ENCODE measurements at regions not wholly inside any gene's neighbourhood (a gene's known extent, or its start where the extent isn't known, plus 50 kb on each side); places are given as distances from the start of the nearest gene placed in this dataset.

- Histone ChIP-seq H4K20me1 (ENCODE audit: insufficient read depth, low read length) (no peaks in the 10 kb centered on the region), H3K36me3 (ENCODE audit: control insufficient read depth, insufficient read depth, low read length) (no peaks in the 10 kb centered on the region), H3K27ac (ENCODE audit: insufficient read depth, low read length) (no peak overlapping the region), H3K9ac (ENCODE audit: low read depth, low read length) (no peak overlapping the region), H3K23ac (ENCODE audit: low read depth, low read length) (no peak overlapping the region), H3K4ac (ENCODE audit: low read depth, low read length) (no peak overlapping the region), H3K27me3 (ENCODE audit: control insufficient read depth, insufficient read depth, low read length) (no peaks in the 10 kb centered on the region), H4K91ac (ENCODE audit: insufficient read depth, low read depth, low read length) (no peak overlapping the region), H2BK5ac (ENCODE audit: low read depth, low read length, poor library complexity, severe bottlenecking) (no peak overlapping the region), H4K5ac (ENCODE audit: low read depth, low read length) (no peak overlapping the region), H2BK20ac (ENCODE audit: low read depth, low read length) (no peak overlapping the region), H2AFZ (replicated peaks; ENCODE audit: low read length, poor library complexity) (no peak overlapping the region), H2BK120ac (ENCODE audit: low read depth, low read length) (no peak overlapping the region), H3K4me3 (ENCODE audit: insufficient read depth, low read depth, low read length) (no peak overlapping the region), H3K14ac (replicated peaks; ENCODE audit: low read depth, low read length) (no peak overlapping the region), H3K9me1 (ENCODE audit: insufficient read depth, low read length) (no peaks in the 10 kb centered on the region), H2AK9ac (replicated peaks; ENCODE audit: low read depth, low read length, poor library complexity) (no peak overlapping the region), H3K56ac (ENCODE audit: extremely low read depth, insufficient read depth, low read length) (no peak overlapping the region), H3K18ac (ENCODE audit: low read depth, low read length) (no peak overlapping the region), H3K4me1 (ENCODE audit: control insufficient read depth, insufficient read depth, low read length) (no peaks in the 10 kb centered on the region), H4K8ac (ENCODE audit: low read depth in 2 of 2, low read length in 2 of 2) (no peak overlapping the region), H2AK5ac (ENCODE audit: low read depth, low read length) (no peak overlapping the region), H3K79me1 (ENCODE audit: low read depth in 1 of 2, low read length in 2 of 2) (no peaks in the 10 kb centered on the region), H3K9me3 (ENCODE audit: control insufficient read depth, insufficient read depth, low read length) (peaks cover 2% of the 10 kb centered on the region; the same call in 1 of the 2 replicates), H3K4me2 (ENCODE audit: low read depth, low read length) (no peak overlapping the region), H2BK15ac (ENCODE audit: low read depth, low read length) (no peak overlapping the region)
- in situ Hi-C loops (cut with MboI; ENCODE audit: low sequenced_read_pairs), result no loop called here
- CTCF ChIA-PET, result no interaction called here
- DNase-seq, result no peak
- ATAC-seq (ENCODE audit: low read depth), result no peak
- BruUV-seq (replicated peaks), result no TSS peak
- WGBS, 2 experiments (ENCODE audit: extremely low coverage in 2 of 2, insufficient read length in 1 of 2), result no CpG with 5 or more reads among the region's 5 CpGs
- dilution Hi-C loops (cut with HindIII; ENCODE audit: low sequenced_read_pairs, unreplicated experiment), result no loop called here
- TF ChIP-seq USF2 (IDR thresholded peaks at IDR 0.05; ENCODE audit: low read depth, low read length), result no peak
- no peak for TF ChIP-seq MAZ (IDR thresholded peaks at IDR 0.05; ENCODE audit: borderline replicate concordance, low read depth, low read length)
- no peak for TF ChIP-seq RFX5 (IDR thresholded peaks at IDR 0.05; ENCODE audit: low read depth, low read length)
- TF ChIP-seq MAFK (IDR thresholded peaks at IDR 0.05; ENCODE audit: low read depth, low read length), result no peak
- POLR2A ChIA-PET (ENCODE audit: unreplicated experiment), result no interaction called here
- intact Hi-C loops (cut with micrococcal nuclease), result no loop called here
These were observed 550.3 kb downstream of the FSCB start for GRCh38 chr14:43956741-43957140.
